ENCODE measurements at regions not wholly inside any gene's neighbourhood (a gene's known extent, or its start where the extent isn't known, plus 50 kb on each side); places are given as distances from the start of the nearest gene placed in this dataset.
"Not testable (repeated sequence)": the region's sequence is repeated elsewhere in the genome, so short reads cannot be mapped to it uniquely, and the experiment has no call there.

DNA sequence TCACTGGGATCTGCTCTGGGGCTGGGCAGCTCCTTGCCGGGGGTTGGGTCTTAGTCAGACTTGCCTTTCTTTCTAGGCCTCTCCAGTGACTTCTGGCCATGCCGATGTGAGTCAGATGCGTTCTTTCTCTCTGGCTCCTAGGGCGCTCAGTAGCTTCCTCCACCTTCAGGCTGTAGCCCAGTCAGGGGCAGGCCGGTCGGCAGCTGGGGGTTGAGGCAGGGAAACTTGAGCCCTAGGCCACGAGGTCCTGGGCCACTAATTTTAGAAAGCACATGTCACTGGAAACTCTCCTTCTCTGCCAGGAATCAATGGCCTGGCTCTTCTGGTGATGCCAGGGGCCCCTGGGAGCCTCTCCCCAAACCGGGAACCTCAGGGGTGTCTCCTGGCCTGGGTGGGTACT, 192.4 kb upstream of the TP53TG3 start:
- not testable (repeated sequence) for TF ChIP-seq POLR2A (IDR thresholded peaks at IDR 0.05; ENCODE audit: low read length); GATA1 (IDR thresholded peaks at IDR 0.05; ENCODE audit: low read depth, low read length)
